DOHH2 (cell line): ENCODE measurements at regions not wholly inside any gene's neighbourhood (a gene's known extent, or its start where the extent isn't known, plus 50 kb on each side); places are given as distances from the start of the nearest gene placed in this dataset.

Experiments used
- CTCF ChIP-seq: fragments of 200-600 bp; sonication (generic); IDR thresholded peaks from one replicate; pipeline ENCODE4 v1.5.1; 2014; ENCODE audit warnings: antibody characterized with exemption, mild to moderate bottlenecking, low read depth, low read length; ENCODE audit not compliant: poor library complexity, severe bottlenecking
- EZH2phosphoT487 ChIP-seq: fragments of 200-600 bp; sonication (generic); IDR thresholded peaks from 2 replicates; pipeline ENCODE4 v1.6.1; 2017; ENCODE audit warnings: borderline replicate concordance, mild to moderate bottlenecking, antibody characterized with exemption, low read length, moderate library complexity, mixed read lengths

GRCh38 chr5:20654033-20654432, 666.0 kb upstream of the CDH18 start:
- no peak for TF ChIP-seq EZH2phosphoT487
- no peak for TF ChIP-seq CTCF
